Upper lobe of right lung (tissue), 1 donor: ENCODE measurements at regions not wholly inside any gene's neighbourhood (a gene's known extent, or its start where the extent isn't known, plus 50 kb on each side); places are given as distances from the start of the nearest gene placed in this dataset.

Source experiments
- ATAC-seq: fragments of 200-7000 bp; cut with Tn5 transposase; one replicate; pipeline ENCODE4 v1.9.1; 2020; ENCODE audit warnings: mild to moderate bottlenecking, moderate library complexity
- DNase-seq: peaks from one replicate; pipeline ENCODE4 v3.0.0-alpha.2; 2020
- H3K27ac ChIP-seq: fragments of 200-600 bp; one replicate; pipeline ENCODE4 v1.8.0; 2022
- H3K27me3 ChIP-seq: fragments of 200-600 bp; one replicate; pipeline ENCODE4 v1.8.0; 2022; ENCODE audit warnings: mild to moderate bottlenecking
- H3K36me3 ChIP-seq: fragments of 200-600 bp; one replicate; pipeline ENCODE4 v1.8.0; 2022
- H3K4me1 ChIP-seq: fragments of 200-600 bp; one replicate; pipeline ENCODE4 v1.8.0; 2022
- H3K4me3 ChIP-seq: fragments of 200-600 bp; one replicate; pipeline ENCODE4 v1.8.0; 2022; ENCODE audit warnings: mild to moderate bottlenecking
- H3K9me3 ChIP-seq: fragments of 200-600 bp; one replicate; pipeline ENCODE4 v1.8.0; 2022
- CTCF ChIP-seq: fragments of 200-600 bp; IDR thresholded peaks from one replicate; pipeline ENCODE4 v1.8.0; 2022; ENCODE audit warnings: antibody characterized with exemption
- intact Hi-C: fragments of 100-400 bp; cut with DNase I; formaldehyde crosslinking; loops from one replicate; pipeline ENCODE4 v1.11.0; 2022
- donor health status: DM: no; HTN: yes; CAD: no; lungs with severe emphysema.

- Histone ChIP-seq H3K36me3 (no peaks in the 10 kb centered on the region), H3K4me3 (no peak overlapping the region), H3K9me3 (no peaks in the 10 kb centered on the region), H3K27me3 (no peaks in the 10 kb centered on the region), H3K27ac (no peak overlapping the region), H3K4me1 (no peaks in the 10 kb centered on the region)
- TF ChIP-seq CTCF: no peak
- intact Hi-C loops: no loop called here
- DNase-seq (no peak), ATAC-seq (no peak)
Observed at GRCh38 chr6:51098791-51099190, 280.1 kb downstream of the TFAP2B start.

- DNase-seq (no peak), ATAC-seq (no peak)
- Histone ChIP-seq H3K4me3 (no peak overlapping the region), H3K4me1 (no peaks in the 10 kb centered on the region), H3K27me3 (no peaks in the 10 kb centered on the region), H3K36me3 (no peaks in the 10 kb centered on the region), H3K27ac (no peak overlapping the region), H3K9me3 (no peaks in the 10 kb centered on the region)
- intact Hi-C loops: no loop called here
- TF ChIP-seq CTCF: no peak
Observed at GRCh38 chr6:51099201-51099600, 280.5 kb downstream of the TFAP2B start.

GRCh38 chr6:51105357-51105756 lies 286.7 kb downstream of the TFAP2B start:
- intact Hi-C loops: no loop called here

GRCh38 chr6:51107769-51108203 lies 289.1 kb downstream of the TFAP2B start:
- Histone ChIP-seq H3K27me3 (no peaks in the 10 kb centered on the region), H3K27ac (no peak overlapping the region), H3K4me3 (no peak overlapping the region), H3K4me1 (no peaks in the 10 kb centered on the region), H3K9me3 (no peaks in the 10 kb centered on the region), H3K36me3 (no peaks in the 10 kb centered on the region)
- ATAC-seq (no peak), DNase-seq (no peak)
- TF ChIP-seq CTCF: no peak
- intact Hi-C loops: no loop called here

More at GRCh38 chr6:51105357-51105756, 286.7 kb downstream of the TFAP2B start:
- no peaks in the 10 kb centered on the region for H3K27me3 ChIP-seq
- ATAC-seq (no peak), DNase-seq (no peak)
- H3K4me1 ChIP-seq: no peaks in the 10 kb centered on the region
- H3K9me3 ChIP-seq: no peaks in the 10 kb centered on the region
- no peaks in the 10 kb centered on the region for H3K36me3 ChIP-seq
- H3K27ac ChIP-seq: no peak overlapping the region
- no peak overlapping the region for H3K4me3 ChIP-seq
- TF ChIP-seq CTCF: no peak

GRCh38 chr6:51108563-51109234 lies 290.0 kb downstream of the TFAP2B start:
- intact Hi-C loops: no loop called here
- Histone ChIP-seq H3K36me3 (no peaks in the 10 kb centered on the region), H3K9me3 (no peaks in the 10 kb centered on the region), H3K4me1 (no peaks in the 10 kb centered on the region), H3K27me3 (no peaks in the 10 kb centered on the region), H3K27ac (no peak overlapping the region), H3K4me3 (no peak overlapping the region)
- TF ChIP-seq CTCF: no peak
- ATAC-seq: no peak
- DNase-seq: no peak

GRCh38 chr6:51112731-51113130 lies 294.1 kb downstream of the TFAP2B start:
- Histone ChIP-seq H3K4me3 (no peak overlapping the region), H3K36me3 (no peaks in the 10 kb centered on the region), H3K4me1 (no peaks in the 10 kb centered on the region), H3K9me3 (no peaks in the 10 kb centered on the region), H3K27me3 (no peaks in the 10 kb centered on the region), H3K27ac (no peak overlapping the region)
- ATAC-seq: no peak
- DNase-seq: no peak
- no peak for TF ChIP-seq CTCF
- intact Hi-C loops: no loop called here
